ENCODE measurements at regions not wholly inside any gene's neighbourhood (a gene's known extent, or its start where the extent isn't known, plus 50 kb on each side); places are given as distances from the start of the nearest gene placed in this dataset.

DNA sequence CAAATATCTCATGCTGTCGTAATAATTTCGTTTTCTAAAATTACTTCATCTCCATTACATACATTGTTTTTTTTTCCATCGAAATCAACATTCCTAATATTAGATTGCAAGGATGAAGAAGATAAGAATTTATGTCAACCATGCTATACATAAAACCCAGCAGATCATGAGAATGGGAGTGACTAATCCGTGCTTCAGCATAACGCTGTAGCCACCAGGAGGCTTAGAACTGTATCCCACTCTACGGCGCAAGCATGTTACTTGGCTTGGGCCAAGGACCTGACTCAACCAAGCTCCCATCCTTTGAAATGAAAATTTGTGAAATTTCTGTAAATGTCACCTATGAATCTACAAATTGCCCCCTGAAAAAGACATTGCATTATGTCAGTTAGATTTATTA lies 392.5 kb downstream of the FIGN start:
- Mint-ChIP-seq H3K4me1 (peaks cover 11% of the 10 kb centered on the region), H3K27me3 (ENCODE audit: insufficient read depth) (no peaks in the 10 kb centered on the region)
- 89 to 90% methylated on average over 4 to 7 of the region's 7 CpGs for WGBS, 2 experiments (ENCODE audit: insufficient coverage in 1 of 2, insufficient read length in 1 of 2)

DNA sequence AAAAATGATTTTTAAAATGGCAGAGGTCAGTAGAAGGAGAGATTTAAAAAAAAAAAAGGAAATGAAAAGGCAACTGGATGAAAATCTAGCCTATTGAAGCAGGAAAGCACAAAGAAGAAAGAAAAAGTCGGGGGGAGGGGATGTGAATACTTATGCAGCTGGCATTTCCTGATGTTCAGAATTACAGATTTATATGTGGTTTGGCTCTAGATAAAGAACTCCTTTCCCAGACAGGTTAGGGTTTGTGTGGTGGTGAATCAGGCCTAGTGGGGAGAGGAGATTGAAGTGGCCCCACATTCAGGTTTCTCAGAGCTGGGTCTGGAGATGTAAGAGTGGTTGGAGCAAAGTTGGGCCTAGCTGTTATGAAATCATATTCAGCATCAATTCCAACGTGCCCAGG lies 394.4 kb downstream of the FIGN start:
- Histone ChIP-seq H3K27ac (ENCODE audit: low read depth, low read length) (no peak overlapping the region), H3K36me3 (ENCODE audit: control insufficient read depth, insufficient read depth, low read length) (no peaks in the 10 kb centered on the region), H3K27me3 (ENCODE audit: control insufficient read depth, insufficient read depth, low read length, poor library complexity, severe bottlenecking) (no peaks in the 10 kb centered on the region), H3K9ac (ENCODE audit: extremely low read depth, low read length, poor library complexity, severe bottlenecking) (no peak overlapping the region), H3K4me1 (ENCODE audit: control insufficient read depth, insufficient read depth, low read length) (no peaks in the 10 kb centered on the region), H3K9me3 (ENCODE audit: control insufficient read depth, low read length) (no peaks in the 10 kb centered on the region), H3K4me3 (ENCODE audit: low read length) (no peak overlapping the region)
- WGBS, 2 experiments (ENCODE audit: insufficient coverage in 1 of 2, insufficient read length in 1 of 2), result 78% methylated on average over 2 of the region's 2 CpGs; no CpG with 5 or more reads in 1 of the 2 experiments
- H3K27ac Mint-ChIP-seq, result no peak overlapping the region
- no peak for DNase-seq
- no peaks in the 10 kb centered on the region for H3K27me3 Mint-ChIP-seq (ENCODE audit: insufficient read depth)
- H3K4me3 Mint-ChIP-seq, result no peak overlapping the region
- H3K4me1 Mint-ChIP-seq, result peaks cover 4% of the 10 kb centered on the region
- TF ChIP-seq, protein P1, sequence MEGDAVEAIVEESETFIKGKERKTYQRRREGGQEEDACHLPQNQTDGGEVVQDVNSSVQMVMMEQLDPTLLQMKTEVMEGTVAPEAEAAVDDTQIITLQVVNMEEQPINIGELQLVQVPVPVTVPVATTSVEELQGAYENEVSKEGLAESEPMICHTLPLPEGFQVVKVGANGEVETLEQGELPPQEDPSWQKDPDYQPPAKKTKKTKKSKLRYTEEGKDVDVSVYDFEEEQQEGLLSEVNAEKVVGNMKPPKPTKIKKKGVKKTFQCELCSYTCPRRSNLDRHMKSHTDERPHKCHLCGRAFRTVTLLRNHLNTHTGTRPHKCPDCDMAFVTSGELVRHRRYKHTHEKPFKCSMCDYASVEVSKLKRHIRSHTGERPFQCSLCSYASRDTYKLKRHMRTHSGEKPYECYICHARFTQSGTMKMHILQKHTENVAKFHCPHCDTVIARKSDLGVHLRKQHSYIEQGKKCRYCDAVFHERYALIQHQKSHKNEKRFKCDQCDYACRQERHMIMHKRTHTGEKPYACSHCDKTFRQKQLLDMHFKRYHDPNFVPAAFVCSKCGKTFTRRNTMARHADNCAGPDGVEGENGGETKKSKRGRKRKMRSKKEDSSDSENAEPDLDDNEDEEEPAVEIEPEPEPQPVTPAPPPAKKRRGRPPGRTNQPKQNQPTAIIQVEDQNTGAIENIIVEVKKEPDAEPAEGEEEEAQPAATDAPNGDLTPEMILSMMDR (conservative IDR thresholded peaks at IDR 0.05), result no peak
- H3K36me3 Mint-ChIP-seq (ENCODE audit: low read depth), result no peaks in the 10 kb centered on the region
- no peaks in the 10 kb centered on the region for H3K9me3 Mint-ChIP-seq

More for the DNA sequence above, 392.5 kb downstream of the FIGN start:
- Histone ChIP-seq H3K9me3 (ENCODE audit: control insufficient read depth, low read length) (no peaks in the 10 kb centered on the region), H3K9ac (ENCODE audit: extremely low read depth, low read length, poor library complexity, severe bottlenecking) (no peak overlapping the region), H3K27ac (ENCODE audit: low read depth, low read length) (no peak overlapping the region), H3K4me1 (ENCODE audit: control insufficient read depth, insufficient read depth, low read length) (peaks cover 5% of the 10 kb centered on the region), H3K36me3 (ENCODE audit: control insufficient read depth, insufficient read depth, low read length) (no peaks in the 10 kb centered on the region), H3K4me3 (ENCODE audit: low read length) (no peak overlapping the region), H3K27me3 (ENCODE audit: control insufficient read depth, insufficient read depth, low read length, poor library complexity, severe bottlenecking) (no peaks in the 10 kb centered on the region)
- H3K9me3 Mint-ChIP-seq, result no peaks in the 10 kb centered on the region
- no peak overlapping the region for H3K27ac Mint-ChIP-seq
- no peak overlapping the region for H3K4me3 Mint-ChIP-seq
- TF ChIP-seq, protein P1 (conservative IDR thresholded peaks at IDR 0.05), result peak; percentile 63
- H3K36me3 Mint-ChIP-seq (ENCODE audit: low read depth), result no peaks in the 10 kb centered on the region
- no peak for DNase-seq

DNA sequence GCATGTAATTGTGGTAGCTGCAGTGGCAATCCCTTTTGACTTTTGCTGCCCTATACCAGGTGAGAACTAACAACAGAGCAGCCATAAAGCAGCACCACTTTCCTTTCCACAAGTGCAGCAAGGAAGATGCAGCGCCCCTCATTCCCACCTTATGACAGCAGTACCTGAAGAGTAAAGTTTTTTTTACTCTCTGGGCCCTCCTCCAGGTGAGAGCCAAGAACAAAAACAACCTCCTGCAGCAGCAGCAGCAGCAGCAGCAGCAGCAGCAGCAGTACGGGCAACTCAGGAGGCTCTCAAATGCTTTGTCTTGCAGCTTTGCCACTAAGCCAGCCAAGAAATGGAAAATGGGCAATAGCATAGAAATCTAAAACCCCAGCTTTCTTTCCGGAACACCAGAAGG lies 397.5 kb downstream of the FIGN start:
- Histone ChIP-seq H3K9me3 (ENCODE audit: control insufficient read depth, low read length) (no peaks in the 10 kb centered on the region), H3K4me3 (ENCODE audit: low read length) (no peak overlapping the region), H3K4me1 (ENCODE audit: control insufficient read depth, insufficient read depth, low read length) (no peaks in the 10 kb centered on the region), H3K9ac (ENCODE audit: extremely low read depth, low read length, poor library complexity, severe bottlenecking) (no peak overlapping the region), H3K27ac (ENCODE audit: low read depth, low read length) (no peak overlapping the region), H3K36me3 (ENCODE audit: control insufficient read depth, insufficient read depth, low read length) (no peaks in the 10 kb centered on the region), H3K27me3 (ENCODE audit: control insufficient read depth, insufficient read depth, low read length, poor library complexity, severe bottlenecking) (no peaks in the 10 kb centered on the region)
- H3K4me1 Mint-ChIP-seq, result no peaks in the 10 kb centered on the region
- H3K27me3 Mint-ChIP-seq (ENCODE audit: insufficient read depth), result no peaks in the 10 kb centered on the region
- TF ChIP-seq, protein P1 (conservative IDR thresholded peaks at IDR 0.05), result no peak
- no peak overlapping the region for H3K27ac Mint-ChIP-seq
- no peaks in the 10 kb centered on the region for H3K36me3 Mint-ChIP-seq (ENCODE audit: low read depth)
- WGBS, 2 experiments (ENCODE audit: insufficient coverage in 1 of 2, insufficient read length in 1 of 2), result 83 to 84% methylated on average over 2 to 3 of the region's 3 CpGs
- no peak overlapping the region for H3K4me3 Mint-ChIP-seq
- peak; percentile 63 for DNase-seq
- no peaks in the 10 kb centered on the region for H3K9me3 Mint-ChIP-seq

Data from endodermal cell (in vitro differentiated cells).